Smooth muscle cell (in vitro differentiated cells): ENCODE measurements at regions not wholly inside any gene's neighbourhood (a gene's known extent, or its start where the extent isn't known, plus 50 kb on each side); places are given as distances from the start of the nearest gene placed in this dataset.

Experiments used
- DNase-seq: peaks from one replicate; lab custom pipeline; 2025; ENCODE audit not compliant: unreplicated experiment; lab: John Stamatoyannopoulos, UW
- H2AFZ ChIP-seq: fragments of 200-600 bp; sonication (generic); 2 replicates; pipeline ENCODE4 v1.6.0; 2016; ENCODE audit warnings: antibody characterized with exemption, low read depth, mild to moderate bottlenecking
- H3F3A ChIP-seq: fragments of 200-600 bp; sonication (generic); 2 replicates; pipeline ENCODE4 v1.6.0; 2017; ENCODE audit warnings: antibody characterized with exemption, low read depth
- H3K27ac ChIP-seq: fragments of 200-600 bp; sonication (generic); 2 replicates; pipeline ENCODE4 v1.5.1; 2016; ENCODE audit warnings: low read depth, mild to moderate bottlenecking
- H3K27me3 ChIP-seq: fragments of 200-600 bp; sonication (generic); 2 replicates; pipeline ENCODE4 v1.6.1; 2016; ENCODE audit warnings: low read depth, mild to moderate bottlenecking
- H3K36me3 ChIP-seq: fragments of 200-600 bp; sonication (generic); 2 replicates; pipeline ENCODE4 v1.5.1; 2016; ENCODE audit warnings: low read depth
- H3K4me1 ChIP-seq: fragments of 200-600 bp; sonication (generic); 2 replicates; pipeline ENCODE4 v1.5.1; 2016; ENCODE audit warnings: low read depth
- H3K4me2 ChIP-seq: fragments of 200-600 bp; sonication (generic); 2 replicates; pipeline ENCODE4 v1.6.0; 2016; ENCODE audit warnings: mild to moderate bottlenecking
- H3K4me3 ChIP-seq: fragments of 200-600 bp; sonication (generic); 2 replicates; pipeline ENCODE4 v1.5.1; 2016; ENCODE audit warnings: mild to moderate bottlenecking
- H3K79me2 ChIP-seq: fragments of 200-600 bp; sonication (generic); 2 replicates; pipeline ENCODE4 v1.6.0; 2016; ENCODE audit warnings: low read depth, mild to moderate bottlenecking
- H3K9ac ChIP-seq: fragments of 200-600 bp; sonication (generic); 2 replicates; pipeline ENCODE4 v1.6.0; 2016; ENCODE audit warnings: low read depth
- H3K9me3 ChIP-seq: fragments of 200-600 bp; sonication (generic); replicated peaks from 2 replicates; pipeline ENCODE4 v1.5.1; 2016; ENCODE audit warnings: low read depth
- H4K20me1 ChIP-seq: fragments of 200-600 bp; sonication (generic); 2 replicates; pipeline ENCODE4 v1.6.0; 2016; ENCODE audit warnings: low read depth
- WGBS: methylation state at CpG from one replicate; pipeline ENCODE4 v1.1.7; 2016; ENCODE audit warnings: low lambda C conversion rate; 5-methylcytosine and 5-hydroxymethylcytosine counted together
- TF ChIP-seq, protein P1 (sequence below): fragments of 200-600 bp; sonication (generic); IDR thresholded peaks from 2 replicates; pipeline ENCODE4 v1.5.1; 2017; ENCODE audit warnings: borderline replicate concordance, mild to moderate bottlenecking, antibody characterized with exemption; ENCODE audit not compliant: insufficient read depth, poor library complexity, severe bottlenecking

DNA sequence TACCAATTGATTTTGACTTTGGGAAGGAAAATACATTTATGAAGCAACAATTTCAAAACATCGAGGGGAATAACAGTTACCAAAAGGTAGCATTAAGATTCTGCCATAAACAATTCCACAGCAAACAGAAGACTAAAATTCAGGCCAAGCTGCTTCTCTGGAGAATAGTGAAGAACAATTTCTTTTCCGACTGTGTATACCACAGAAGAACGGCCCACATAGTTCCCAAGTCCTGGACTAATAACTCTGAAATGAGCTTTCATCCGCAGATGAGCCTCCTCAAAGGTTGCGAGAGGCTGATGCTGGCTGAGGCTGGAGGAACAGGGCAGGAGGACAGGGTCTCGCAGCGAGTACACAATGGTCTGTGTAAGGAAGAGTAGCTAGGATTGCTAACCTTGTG, 278.9 kb upstream of the TCF4 start:
- H3K27me3 ChIP-seq, result no peaks in the 10 kb centered on the region
- no peak overlapping the region for H3K27ac ChIP-seq
- 96% methylated on average over 7 of the region's 7 CpGs for WGBS
- H3F3A ChIP-seq, result no peaks in the 10 kb centered on the region
- H3K4me2 ChIP-seq, result no peak overlapping the region
- TF ChIP-seq, protein P1, sequence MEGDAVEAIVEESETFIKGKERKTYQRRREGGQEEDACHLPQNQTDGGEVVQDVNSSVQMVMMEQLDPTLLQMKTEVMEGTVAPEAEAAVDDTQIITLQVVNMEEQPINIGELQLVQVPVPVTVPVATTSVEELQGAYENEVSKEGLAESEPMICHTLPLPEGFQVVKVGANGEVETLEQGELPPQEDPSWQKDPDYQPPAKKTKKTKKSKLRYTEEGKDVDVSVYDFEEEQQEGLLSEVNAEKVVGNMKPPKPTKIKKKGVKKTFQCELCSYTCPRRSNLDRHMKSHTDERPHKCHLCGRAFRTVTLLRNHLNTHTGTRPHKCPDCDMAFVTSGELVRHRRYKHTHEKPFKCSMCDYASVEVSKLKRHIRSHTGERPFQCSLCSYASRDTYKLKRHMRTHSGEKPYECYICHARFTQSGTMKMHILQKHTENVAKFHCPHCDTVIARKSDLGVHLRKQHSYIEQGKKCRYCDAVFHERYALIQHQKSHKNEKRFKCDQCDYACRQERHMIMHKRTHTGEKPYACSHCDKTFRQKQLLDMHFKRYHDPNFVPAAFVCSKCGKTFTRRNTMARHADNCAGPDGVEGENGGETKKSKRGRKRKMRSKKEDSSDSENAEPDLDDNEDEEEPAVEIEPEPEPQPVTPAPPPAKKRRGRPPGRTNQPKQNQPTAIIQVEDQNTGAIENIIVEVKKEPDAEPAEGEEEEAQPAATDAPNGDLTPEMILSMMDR, result no peak
- DNase-seq, result no peak
- H3K36me3 ChIP-seq, result no peaks in the 10 kb centered on the region
- H3K9ac ChIP-seq, result no peak overlapping the region
- H3K4me3 ChIP-seq, result no peak overlapping the region
- no peaks in the 10 kb centered on the region for H3K79me2 ChIP-seq
- H4K20me1 ChIP-seq, result no peaks in the 10 kb centered on the region
- H2AFZ ChIP-seq, result no peak overlapping the region
- no peaks in the 10 kb centered on the region for H3K9me3 ChIP-seq
- H3K4me1 ChIP-seq, result peaks cover 11% of the 10 kb centered on the region

DNA sequence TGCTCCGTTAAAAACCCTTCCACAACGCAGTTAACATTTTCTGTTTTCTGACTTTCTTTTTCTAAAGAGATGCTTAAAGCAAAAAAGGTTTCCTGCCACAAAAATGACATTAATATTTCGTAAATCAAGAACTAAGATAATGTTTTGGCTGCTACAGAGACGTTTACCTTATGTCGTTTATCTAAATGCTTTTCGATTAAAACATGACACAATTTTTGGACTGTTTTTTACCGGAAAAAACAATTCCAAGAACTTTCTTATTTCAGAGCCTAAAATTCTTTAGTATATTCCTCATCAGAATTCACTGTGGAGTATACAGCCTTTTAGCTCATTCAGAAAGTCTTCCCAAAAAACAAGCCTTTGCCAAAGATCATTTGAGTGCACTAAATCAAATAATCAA, 278.0 kb upstream of the TCF4 start:
- no peak for DNase-seq
- Histone ChIP-seq H3K27ac (no peak overlapping the region), H3K9me3 (no peaks in the 10 kb centered on the region), H3K36me3 (no peaks in the 10 kb centered on the region), H3K79me2 (no peaks in the 10 kb centered on the region), H3K9ac (no peak overlapping the region), H3K27me3 (no peaks in the 10 kb centered on the region), H4K20me1 (no peaks in the 10 kb centered on the region), H3F3A (no peaks in the 10 kb centered on the region), H3K4me1 (peaks cover 11% of the 10 kb centered on the region), H2AFZ (no peak overlapping the region), H3K4me3 (no peak overlapping the region), H3K4me2 (no peak overlapping the region)
- WGBS, result 80% methylated on average over 7 of the region's 7 CpGs
- TF ChIP-seq, protein P1, result no peak

DNA sequence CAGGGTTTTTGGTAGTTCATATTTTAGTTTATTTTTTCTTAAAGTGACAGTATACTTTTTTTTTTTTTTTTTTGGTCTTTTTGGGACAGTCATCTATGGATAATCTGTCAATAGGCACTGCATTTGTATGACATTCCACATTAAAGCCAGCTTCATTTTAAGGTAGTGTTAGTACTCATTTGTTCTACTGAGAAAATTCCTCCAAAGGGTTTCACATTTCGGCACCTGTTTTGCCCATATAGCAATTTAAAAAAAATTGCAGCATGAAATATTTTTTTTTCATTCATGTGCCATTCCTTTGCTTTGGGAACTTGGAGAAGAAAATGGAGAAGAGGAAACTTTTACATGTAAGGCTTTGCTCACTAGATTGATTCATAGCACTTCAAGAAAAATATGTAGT, 276.3 kb upstream of the TCF4 start:
- no peaks in the 10 kb centered on the region for H3K36me3 ChIP-seq
- 3% methylated on average over 1 of the region's 1 CpG for WGBS
- H3K4me3 ChIP-seq, result no peak overlapping the region
- no peaks in the 10 kb centered on the region for H3K27me3 ChIP-seq
- TF ChIP-seq, protein P1, result no peak
- H3K79me2 ChIP-seq, result no peaks in the 10 kb centered on the region
- H3K4me1 ChIP-seq, result peaks cover 18% of the 10 kb centered on the region
- H3K4me2 ChIP-seq, result peak overlapping the region; percentile 68
- H3F3A ChIP-seq, result no peaks in the 10 kb centered on the region
- H3K27ac ChIP-seq, result peak overlapping the region; percentile 49
- H4K20me1 ChIP-seq, result no peaks in the 10 kb centered on the region
- H3K9me3 ChIP-seq, result no peaks in the 10 kb centered on the region
- DNase-seq, result no peak
- no peak overlapping the region for H3K9ac ChIP-seq
- no peak overlapping the region for H2AFZ ChIP-seq

DNA sequence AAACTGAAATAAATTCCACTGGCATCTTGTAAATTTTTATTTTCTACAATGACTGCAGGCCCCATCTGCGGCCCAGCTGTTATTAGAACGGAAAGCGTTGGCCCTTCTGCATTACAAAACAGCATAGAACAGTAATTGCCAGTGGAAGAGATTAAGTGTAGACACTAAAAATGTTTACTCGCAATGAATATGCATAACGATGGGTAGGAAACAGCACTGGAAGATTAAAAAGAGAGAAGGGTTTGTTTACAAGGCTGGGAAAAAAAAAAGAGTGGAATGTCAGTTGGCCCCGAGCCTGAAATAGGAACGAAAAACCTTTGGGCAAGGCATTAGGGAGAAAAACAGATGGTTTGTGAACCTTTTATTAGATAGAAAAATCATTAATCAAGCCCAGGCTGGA, 275.9 kb upstream of the TCF4 start:
- no peaks in the 10 kb centered on the region for H3K9me3 ChIP-seq
- H3F3A ChIP-seq, result no peaks in the 10 kb centered on the region
- H3K4me2 ChIP-seq, result peak overlapping the region; percentile 68
- no peak overlapping the region for H3K4me3 ChIP-seq
- TF ChIP-seq, protein P1, result no peak
- 11% methylated on average over 7 of the region's 7 CpGs for WGBS
- no peak for DNase-seq
- no peaks in the 10 kb centered on the region for H3K79me2 ChIP-seq
- H3K27ac ChIP-seq, result peak overlapping the region; percentile 49
- H3K27me3 ChIP-seq, result no peaks in the 10 kb centered on the region
- no peaks in the 10 kb centered on the region for H3K36me3 ChIP-seq
- no peaks in the 10 kb centered on the region for H4K20me1 ChIP-seq
- peaks cover 18% of the 10 kb centered on the region for H3K4me1 ChIP-seq
- no peak overlapping the region for H3K9ac ChIP-seq
- no peak overlapping the region for H2AFZ ChIP-seq
